Subcutaneous abdominal adipose tissue (tissue), 5 donors: ENCODE measurements at regions not wholly inside any gene's neighbourhood (a gene's known extent, or its start where the extent isn't known, plus 50 kb on each side); places are given as distances from the start of the nearest gene placed in this dataset.

Experiments used
- H3K27ac ChIP-seq: one replicate; pipeline ENCODE4 v1.7.0; 2013; ENCODE audit warnings: low read depth, mild to moderate bottlenecking, inconsistent platforms, low read length, moderate library complexity
- H3K27me3 ChIP-seq, 5 donors: one replicate each; pipeline ENCODE4 v1.7.0; 2013; ENCODE audit warnings: low read length in 5 of 5, inconsistent platforms in 1 of 5; ENCODE audit not compliant: control insufficient read depth in 5 of 5, insufficient read depth in 4 of 5
- H3K36me3 ChIP-seq, 5 donors: one replicate each; pipeline ENCODE4 v1.7.0; 2013; ENCODE audit warnings: low read length in 5 of 5; ENCODE audit not compliant: control insufficient read depth in 5 of 5, insufficient read depth in 5 of 5
- H3K4me1 ChIP-seq, 5 donors: one replicate each; pipeline ENCODE4 v1.7.0; 2013; ENCODE audit warnings: low read length in 5 of 5, mild to moderate bottlenecking in 3 of 5, moderate library complexity in 1 of 5; ENCODE audit not compliant: control insufficient read depth in 5 of 5, insufficient read depth in 5 of 5
- H3K4me3 ChIP-seq, 5 donors: one replicate each; pipeline ENCODE4 v1.7.0; 2013; ENCODE audit warnings: low read length in 5 of 5, low read depth in 1 of 5
- H3K9ac ChIP-seq, 5 donors: one replicate each; pipeline ENCODE4 v1.7.0; 2013; ENCODE audit warnings: low read length in 5 of 5, mild to moderate bottlenecking in 4 of 5, moderate library complexity in 3 of 5
- H3K9me3 ChIP-seq, 5 donors: one replicate each; pipeline ENCODE4 v1.7.0; 2013; ENCODE audit warnings: low read length in 5 of 5; ENCODE audit not compliant: control insufficient read depth in 5 of 5
- donor health status: healthy.
- donor health status: healthy.
- donor health status: healthy.
- donor health status: healthy.
- donor health status: healthy.

GRCh38 chr1:34627465-34628240 is 127.2 kb upstream of the GJB5 start:
- Histone ChIP-seq H3K4me3 (no peak overlapping the region), H3K27ac (no peak overlapping the region), H3K9ac (no peak overlapping the region), H3K4me1 (no peaks in the 10 kb centered on the region), H3K9me3 (no peaks in the 10 kb centered on the region), H3K36me3 (no peaks in the 10 kb centered on the region), H3K27me3 (peaks cover 0 to 5% (median 3%) of the 10 kb centered on the region in 5 donors)

GRCh38 chr1:34631126-34631525 is 123.7 kb upstream of the GJB5 start:
- Histone ChIP-seq H3K4me3 (no peak overlapping the region), H3K4me1 (no peaks in the 10 kb centered on the region), H3K9me3 (no peaks in the 10 kb centered on the region), H3K27ac (no peak overlapping the region), H3K36me3 (no peaks in the 10 kb centered on the region), H3K9ac (no peak overlapping the region), H3K27me3 (no peaks in the 10 kb centered on the region)

DNA sequence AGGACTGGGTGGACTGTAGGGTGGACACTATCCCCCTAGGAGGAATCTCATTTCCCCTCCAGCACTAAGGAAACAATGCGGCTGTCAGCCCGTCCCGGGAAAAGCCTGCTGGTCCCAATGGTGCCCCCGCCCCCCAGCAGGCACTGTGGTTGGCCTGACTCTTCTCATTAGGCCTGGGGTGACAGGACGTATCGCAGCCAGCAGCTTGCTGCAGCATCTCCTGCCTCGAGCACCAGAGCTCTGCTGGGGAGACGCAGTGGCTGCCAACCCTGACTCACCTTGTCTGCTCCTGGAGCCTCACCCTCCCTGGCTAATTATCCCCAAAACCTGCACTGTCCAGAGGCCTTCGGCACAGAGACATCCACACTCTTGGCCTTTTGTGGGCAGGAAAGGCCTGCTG is 115.1 kb upstream of the GJB5 start:
- H3K9me3 ChIP-seq, result no peaks in the 10 kb centered on the region
- peaks cover 0 to 7% (median 0%) of the 10 kb centered on the region in 5 donors for H3K27me3 ChIP-seq
- H3K27ac ChIP-seq, result no peak overlapping the region
- H3K4me1 ChIP-seq, result no peaks in the 10 kb centered on the region
- no peaks in the 10 kb centered on the region for H3K36me3 ChIP-seq
- no peak overlapping the region for H3K4me3 ChIP-seq
- no peak overlapping the region for H3K9ac ChIP-seq

DNA sequence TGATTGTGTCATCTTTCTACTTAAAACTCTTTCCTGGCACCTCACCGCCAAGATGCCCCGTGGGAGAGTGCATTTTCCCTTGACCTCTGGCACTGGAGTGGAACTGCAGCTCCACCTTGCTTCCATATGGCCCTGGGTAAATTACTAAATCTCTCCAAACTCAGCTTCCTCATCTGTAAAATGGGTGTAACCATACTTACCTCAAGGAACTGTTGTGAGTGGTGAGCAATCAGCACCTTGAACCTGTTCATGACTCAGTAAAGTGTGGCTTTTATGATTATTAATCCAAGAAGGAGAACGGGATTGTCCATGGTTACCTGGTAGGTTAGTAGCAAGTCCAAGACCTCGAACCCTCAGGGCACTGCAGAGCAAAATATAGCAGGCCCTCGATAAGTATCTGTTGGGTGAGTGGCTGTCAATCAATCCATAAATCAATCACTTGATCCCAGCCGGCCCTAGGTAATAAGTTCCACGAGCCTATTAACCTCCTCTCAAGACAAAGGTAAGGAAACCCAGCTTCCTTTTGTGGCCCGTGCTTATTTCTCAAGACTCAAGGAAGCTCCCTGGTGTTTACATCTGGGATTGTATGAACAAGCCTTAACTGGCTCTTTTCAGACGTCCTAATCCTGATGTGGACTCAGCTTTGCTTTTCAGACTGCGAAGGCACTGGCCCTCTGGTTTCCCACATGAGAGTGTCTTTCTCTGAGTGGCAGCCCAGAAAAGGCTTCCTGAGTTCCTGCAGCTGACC is 114.0 kb upstream of the GJB5 start:
- no peak overlapping the region for H3K27ac ChIP-seq
- no peaks in the 10 kb centered on the region for H3K9me3 ChIP-seq
- H3K9ac ChIP-seq, result no peak overlapping the region
- H3K4me3 ChIP-seq, result no peak overlapping the region
- no peaks in the 10 kb centered on the region for H3K36me3 ChIP-seq
- H3K4me1 ChIP-seq, result no peaks in the 10 kb centered on the region
- peaks cover 0 to 12% (median 0%) of the 10 kb centered on the region in 5 donors for H3K27me3 ChIP-seq

- Histone ChIP-seq H3K27ac (no peak overlapping the region), H3K36me3 (no peaks in the 10 kb centered on the region), H3K4me3 (no peak overlapping the region), H3K9ac (no peak overlapping the region), H3K9me3 (no peaks in the 10 kb centered on the region), H3K27me3 (peaks cover 0 to 24% (median 7%) of the 10 kb centered on the region in 5 donors), H3K4me1 (no peaks in the 10 kb centered on the region)
Observed at GRCh38 chr1:34642679-34643078, 112.2 kb upstream of the GJB5 start.

GRCh38 chr1:34645109-34645688 is 109.6 kb upstream of the GJB5 start:
- H3K9ac ChIP-seq, result no peak overlapping the region
- H3K4me1 ChIP-seq, result no peaks in the 10 kb centered on the region
- H3K27me3 ChIP-seq, result peaks cover 0 to 36% (median 14%) of the 10 kb centered on the region in 5 donors

DNA sequence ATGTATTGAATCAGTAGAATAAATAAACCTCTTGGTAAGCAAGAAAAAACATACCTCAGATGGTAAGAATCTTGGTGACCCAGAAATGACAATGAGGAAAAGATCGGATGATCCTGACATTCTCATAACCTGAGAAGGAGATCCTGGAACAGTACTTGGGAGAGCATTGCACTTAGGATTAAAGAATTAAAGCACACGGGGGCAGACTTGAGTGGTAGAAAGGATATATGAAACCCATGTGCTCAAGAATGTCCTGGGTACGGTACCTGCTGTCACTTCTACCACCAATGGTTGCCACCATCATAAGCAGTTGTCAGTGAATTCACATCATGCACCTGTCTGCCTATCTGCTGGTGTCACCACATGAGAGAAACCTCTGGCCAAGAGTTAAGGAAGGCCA is 108.9 kb upstream of the GJB5 start:
- no peak overlapping the region for H3K4me3 ChIP-seq
- no peaks in the 10 kb centered on the region for H3K36me3 ChIP-seq
- no peaks in the 10 kb centered on the region for H3K9me3 ChIP-seq
- H3K9ac ChIP-seq, result no peak overlapping the region
- H3K27ac ChIP-seq, result no peak overlapping the region
- no peaks in the 10 kb centered on the region for H3K4me1 ChIP-seq
- peaks cover 4 to 36% (median 19%) of the 10 kb centered on the region in 5 donors for H3K27me3 ChIP-seq

More at GRCh38 chr1:34645109-34645688, 109.6 kb upstream of the GJB5 start:
- H3K36me3 ChIP-seq, result no peaks in the 10 kb centered on the region
- no peak overlapping the region for H3K27ac ChIP-seq
- no peaks in the 10 kb centered on the region for H3K9me3 ChIP-seq
- H3K4me3 ChIP-seq, result no peak overlapping the region

- peaks cover 9 to 48% (median 24%) of the 10 kb centered on the region in 5 donors for H3K27me3 ChIP-seq
- H3K36me3 ChIP-seq, result no peaks in the 10 kb centered on the region
- no peaks in the 10 kb centered on the region for H3K9me3 ChIP-seq
- no peak overlapping the region for H3K27ac ChIP-seq
- no peak overlapping the region for H3K4me3 ChIP-seq
- H3K9ac ChIP-seq, result no peak overlapping the region
- no peaks in the 10 kb centered on the region for H3K4me1 ChIP-seq
Observed at GRCh38 chr1:34648501-34648900, 106.3 kb upstream of the GJB5 start.

GRCh38 chr1:34650090-34650489 is 104.8 kb upstream of the GJB5 start:
- Histone ChIP-seq H3K4me3 (no peak overlapping the region), H3K27ac (no peak overlapping the region), H3K9me3 (no peaks in the 10 kb centered on the region), H3K27me3 (peaks cover 9 to 48% (median 30%) of the 10 kb centered on the region in 5 donors), H3K4me1 (no peaks in the 10 kb centered on the region), H3K9ac (no peak overlapping the region), H3K36me3 (no peaks in the 10 kb centered on the region)

DNA sequence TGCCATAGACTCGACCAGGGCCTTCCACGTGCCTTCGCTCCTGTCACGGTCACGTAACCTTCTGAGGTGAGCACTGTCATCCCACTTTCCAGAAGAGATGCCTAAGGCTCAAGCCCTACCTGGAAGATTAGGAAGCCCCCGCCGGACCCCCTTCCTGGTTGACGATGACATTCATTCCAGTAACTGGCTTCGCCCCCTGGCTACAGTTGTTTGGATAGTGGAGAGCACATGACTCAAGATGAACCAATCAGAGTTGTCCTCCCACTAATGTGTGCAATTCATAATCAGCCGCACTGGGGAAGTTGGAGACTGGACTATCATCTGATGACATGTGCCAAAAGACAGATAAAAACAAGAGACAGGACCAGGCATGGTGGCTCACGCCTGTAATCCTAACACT is 104.0 kb upstream of the GJB5 start:
- Histone ChIP-seq H3K9me3 (no peaks in the 10 kb centered on the region), H3K4me3 (no peak overlapping the region), H3K36me3 (no peaks in the 10 kb centered on the region), H3K27ac (no peak overlapping the region), H3K27me3 (peaks cover 9 to 42% (median 30%) of the 10 kb centered on the region in 5 donors), H3K9ac (no peak overlapping the region), H3K4me1 (no peaks in the 10 kb centered on the region)
